ENCODE measurements at regions not wholly inside any gene's neighbourhood (a gene's known extent, or its start where the extent isn't known, plus 50 kb on each side); places are given as distances from the start of the nearest gene placed in this dataset.

DNA sequence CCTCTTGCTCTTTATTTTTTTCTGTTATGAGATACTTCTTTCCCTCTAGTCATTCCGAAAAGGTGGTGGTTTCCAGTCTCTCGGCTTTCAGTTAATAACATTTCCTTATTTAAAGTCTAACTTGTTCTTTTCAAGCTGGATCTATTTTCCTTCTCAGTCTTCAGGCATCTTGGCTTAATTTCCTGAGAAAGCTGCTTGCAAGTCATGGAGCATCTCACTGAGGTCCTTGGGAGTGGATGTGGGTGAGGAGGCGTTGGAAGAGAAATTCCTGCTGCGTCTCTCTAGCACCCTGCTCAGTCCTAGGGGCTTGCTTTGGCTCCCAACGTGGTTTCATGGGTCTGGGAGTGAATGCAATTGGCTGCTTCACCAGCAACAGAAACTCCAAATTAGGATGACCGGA is 210.2 kb upstream of the MKI67 start:
- H3K4me3 ChIP-seq (replicated peaks in 1 of 3; ENCODE audit: insufficient read depth in 1 of 3, low read depth in 2 of 3, low read length in 3 of 3), result no peak overlapping the region
- TF ChIP-seq ZNF816 (CRISPR knock-in tag; IDR thresholded peaks at IDR 0.05; ENCODE audit: borderline replicate concordance) (no peak), SIN3B (IDR thresholded peaks at IDR 0.05; ENCODE audit: low read length) (no peak), GZF1 (CRISPR knock-in tag; IDR thresholded peaks at IDR 0.05) (no peak), MAZ (IDR thresholded peaks at IDR 0.05; ENCODE audit: borderline replicate concordance, low read depth, low read length) (no peak), MAZ (CRISPR knock-in tag; IDR thresholded peaks at IDR 0.05; ENCODE audit: low read depth) (no peak), KMT2A (CRISPR knock-in tag; IDR thresholded peaks at IDR 0.05) (no peak), CHCHD3 (CRISPR knock-in tag; IDR thresholded peaks at IDR 0.05) (no peak), HMGA1 (CRISPR knock-in tag; conservative IDR thresholded peaks at IDR 0.05) (no peak), ZNF496 (CRISPR knock-in tag; IDR thresholded peaks at IDR 0.05; ENCODE audit: insufficient replicate concordance) (no peak), CCDC6 (CRISPR knock-in tag; IDR thresholded peaks at IDR 0.05) (no peak), ZNF333 (CRISPR knock-in tag; IDR thresholded peaks at IDR 0.05; ENCODE audit: borderline replicate concordance) (no peak), SOX13 (IDR thresholded peaks at IDR 0.05) (no peak), SOX13 (CRISPR knock-in tag; conservative IDR thresholded peaks at IDR 0.05 in 1 of 2, IDR thresholded peaks at IDR 0.05 in 1 of 2) (no peak), ZFP37 (CRISPR knock-in tag; IDR thresholded peaks at IDR 0.05; ENCODE audit: borderline replicate concordance) (no peak), FOXP1 (IDR thresholded peaks at IDR 0.05) (no peak), FOXP1 (CRISPR knock-in tag; IDR thresholded peaks at IDR 0.05) (no peak), TAF1 (CRISPR knock-in tag; IDR thresholded peaks at IDR 0.05) (no peak), ZNF367 (CRISPR knock-in tag; IDR thresholded peaks at IDR 0.05; ENCODE audit: borderline replicate concordance) (no peak), FOXO1 (CRISPR knock-in tag; IDR thresholded peaks at IDR 0.05) (no peak), CHD2 (IDR thresholded peaks at IDR 0.05; ENCODE audit: low read depth, low read length) (no peak), SIX4 (CRISPR knock-in tag; IDR thresholded peaks at IDR 0.05) (no peak), ZNF550 (CRISPR knock-in tag; IDR thresholded peaks at IDR 0.05; ENCODE audit: borderline replicate concordance) (no peak)
- FAIRE-seq, result no peak
- H3K79me2 ChIP-seq (ENCODE audit: insufficient read depth, low read length), result no peaks in the 10 kb centered on the region
- no peaks in the 10 kb centered on the region for H3K4me1 ChIP-seq (ENCODE audit: insufficient read depth, low read length)
- POLR2A ChIA-PET, result no interaction called here
- DNase-seq (ENCODE audit: low spot score), result no peak
- no TSS peak for BruUV-seq (replicated peaks)
- H2AFZ ChIP-seq (ENCODE audit: low read length), result no peak overlapping the region
- no peak for ATAC-seq
- peaks cover 0 to 4% of the 10 kb centered on the region in 2 experiments; a peak in 1 of 5 replicates for H3K27me3 ChIP-seq (ENCODE audit: control insufficient read depth in 1 of 2, insufficient read depth in 2 of 2, low read length in 2 of 2)
- H4K20me1 ChIP-seq (ENCODE audit: insufficient read depth, low read length), result no peaks in the 10 kb centered on the region
- H3K9me3 ChIP-seq (ENCODE audit: low read length), result no peaks in the 10 kb centered on the region
- no peaks in the 10 kb centered on the region for H3K36me3 ChIP-seq (replicated peaks in 1 of 2; ENCODE audit: control insufficient read depth in 1 of 2, insufficient read depth in 2 of 2, low read length in 2 of 2)
- no peak overlapping the region for H3K27ac ChIP-seq (ENCODE audit: extremely low read length, insufficient read depth, low read length)
- in situ Hi-C loops (cut with HindIII; ENCODE audit: extremely low pct_ligation_motif_present, low pct_unique_long_range_greater_than_20kb) (no loop called here), intact Hi-C loops (cut with micrococcal nuclease; ENCODE audit: unreplicated experiment) (no loop called here)
- CTCF ChIA-PET (ENCODE audit: low intra/inter-chr PET ratio, low total read pairs), result no interaction called here
- WGBS (ENCODE audit: low lambda C conversion rate), result 2% methylated on average over 6 of the region's 6 CpGs
- H3K9ac ChIP-seq (ENCODE audit: insufficient read depth, low read depth, low read length), result no peak overlapping the region
- no peak overlapping the region for H3K4me2 ChIP-seq (ENCODE audit: low read depth, low read length)

Data from HepG2 (cell line).